Heart left ventricle (tissue), 16 donors: ENCODE measurements at regions not wholly inside any gene's neighbourhood (a gene's known extent, or its start where the extent isn't known, plus 50 kb on each side); places are given as distances from the start of the nearest gene placed in this dataset.

ENCODE experiments used
- ATAC-seq, 4 donors: fragments of 200-7000 bp; cut with Tn5 transposase; one replicate each; pipeline ENCODE4 v1.9.1; 2020 to 2022; ENCODE audit warnings: moderate library complexity in 4 of 4, mild to moderate bottlenecking in 3 of 4, moderate number of reproducible peaks in 1 of 4
- DNase-seq, 5 donors: peaks; one replicate each; pipeline ENCODE4 v3.0.0-alpha.2; 2020
- H3K27ac ChIP-seq, 12 donors: fragments of 200-600 bp; sonication (generic) in 4 of 12; one replicate each; pipeline versions ENCODE4 v1.5.0 to v1.8.0; 2016 to 2022; ENCODE audit warnings: mild to moderate bottlenecking in 2 of 12
- H3K27me3 ChIP-seq, 9 donors: fragments of 200-600 bp; sonication (generic) in 2 of 9; one replicate each; pipeline versions ENCODE4 v1.5.1 to v1.8.0; 2016 to 2022; ENCODE audit warnings: mild to moderate bottlenecking in 3 of 9
- H3K36me3 ChIP-seq, 9 donors: fragments of 200-600 bp; sonication (generic) in 2 of 9; one replicate each; pipeline versions ENCODE4 v1.5.0 to v1.8.0; 2018 to 2022; ENCODE audit warnings: mild to moderate bottlenecking in 2 of 9
- H3K4me1 ChIP-seq, 12 donors: fragments of 200-600 bp; sonication (generic) in 4 of 12; one replicate each; pipeline versions ENCODE4 v1.5.0 to v1.8.0; 2016 to 2022; ENCODE audit warnings: mild to moderate bottlenecking in 3 of 12
- H3K4me3 ChIP-seq, 12 donors: fragments of 200-600 bp; sonication (generic) in 4 of 12; one replicate each; pipeline versions ENCODE4 v1.5.0 to v1.8.0; 2017 to 2022; ENCODE audit warnings: mild to moderate bottlenecking in 9 of 12, moderate library complexity in 4 of 12
- H3K9me3 ChIP-seq, 12 donors: fragments of 200-600 bp; sonication (generic) in 4 of 12; one replicate each; pipeline versions ENCODE4 v1.5.0 to v1.8.0; 2016 to 2022; ENCODE audit warnings: mild to moderate bottlenecking in 1 of 12
- POLR2A ChIP-seq, 2 donors: fragments of 450-650 bp; IDR thresholded peaks; one replicate each; pipeline ENCODE4 v1.6.1; 2017; ENCODE audit warnings: antibody characterized with exemption in 2 of 2, mild to moderate bottlenecking in 2 of 2, moderate library complexity in 2 of 2
- WGBS, 4 donors: extraction: QIAGEN DNeasy Blood & Tissue Kit in 2 of 4; methylation state at CpG; one replicate each; pipeline versions ENCODE4 v1.1.5 to v1.1.7; 2013 to 2018; 5-methylcytosine and 5-hydroxymethylcytosine counted together
- intact Hi-C, 10 donors: fragments of 100-400 bp; cut with DNase I; formaldehyde crosslinking; loops; one replicate each; pipeline versions ENCODE4 v1.11.1 to v1.14.2; 2022
- TF ChIP-seq, protein P1 (sequence below), 12 donors: fragments of 200-600 bp; sonication (generic) in 4 of 12; IDR thresholded peaks; one replicate each; pipeline versions ENCODE4 v1.5.0 to v1.8.0; 2018 to 2022; ENCODE audit warnings: antibody characterized with exemption in 12 of 12, mild to moderate bottlenecking in 5 of 12
- donor health status: ischemic (EF 13 %, LVEDD 7.1; RV severe dilation, severe dysfunction).
- donor health status: healthy with polysubstance abuse.
- donor health status: DM: no; HTN: yes; CAD: no.
- donor health status: DM: no; HTN: no; CAD: no.
- donor health status: ischemic (EF 25% LVEDD 6.9; RV normal size, moderate dysfunction).
- donor health status: ischemic (EF 25% LVEDD 5.7; RV mildly dilated, moderate dysfunction).
- donor health status: healthy.
- donor health status: DM: yes; HTN: yes; CAD: no.
- donor health status: ischemic (EF 35%, LVEDD 5.7; RV mildly dilated, moderate dysfunction).
- donor health status: nonischemic (EF 11% LVEDD 7.7; RV severe dilation, severe dysfunction).
- donor health status: DM: yes; HTN: yes; CAD: no.
- donor health status: PGD.
- donor health status: ischemic (EF 29% LVEDD 5.4; RV normal size, mild dysfunction).
- donor health status: nonischemic (EF 23%, LVEDD 6.1; RV moderate dilation, normal function).

DNA sequence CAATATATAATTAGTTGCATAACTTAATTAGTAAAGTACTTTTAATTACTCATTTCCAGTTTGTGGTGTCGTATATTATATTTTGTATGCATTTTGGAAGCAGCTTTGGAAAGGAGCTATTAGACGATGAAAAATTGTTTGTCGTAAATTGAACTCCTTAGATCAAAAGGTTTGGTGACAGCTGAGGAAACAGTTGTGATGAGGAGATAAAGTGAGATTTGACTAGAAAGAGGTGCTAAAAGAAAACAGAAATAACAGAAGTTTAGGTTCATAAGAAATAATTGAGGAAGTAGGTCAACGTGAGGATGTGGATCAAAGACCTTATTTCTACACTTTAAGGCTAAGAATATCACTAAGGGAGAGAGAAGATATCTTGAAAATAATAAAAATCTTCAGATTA is 141.9 kb upstream of the NETO1 start:
- TF ChIP-seq POLR2A (IDR thresholded peaks at IDR 0.05): no peak
- TF ChIP-seq, protein P1, sequence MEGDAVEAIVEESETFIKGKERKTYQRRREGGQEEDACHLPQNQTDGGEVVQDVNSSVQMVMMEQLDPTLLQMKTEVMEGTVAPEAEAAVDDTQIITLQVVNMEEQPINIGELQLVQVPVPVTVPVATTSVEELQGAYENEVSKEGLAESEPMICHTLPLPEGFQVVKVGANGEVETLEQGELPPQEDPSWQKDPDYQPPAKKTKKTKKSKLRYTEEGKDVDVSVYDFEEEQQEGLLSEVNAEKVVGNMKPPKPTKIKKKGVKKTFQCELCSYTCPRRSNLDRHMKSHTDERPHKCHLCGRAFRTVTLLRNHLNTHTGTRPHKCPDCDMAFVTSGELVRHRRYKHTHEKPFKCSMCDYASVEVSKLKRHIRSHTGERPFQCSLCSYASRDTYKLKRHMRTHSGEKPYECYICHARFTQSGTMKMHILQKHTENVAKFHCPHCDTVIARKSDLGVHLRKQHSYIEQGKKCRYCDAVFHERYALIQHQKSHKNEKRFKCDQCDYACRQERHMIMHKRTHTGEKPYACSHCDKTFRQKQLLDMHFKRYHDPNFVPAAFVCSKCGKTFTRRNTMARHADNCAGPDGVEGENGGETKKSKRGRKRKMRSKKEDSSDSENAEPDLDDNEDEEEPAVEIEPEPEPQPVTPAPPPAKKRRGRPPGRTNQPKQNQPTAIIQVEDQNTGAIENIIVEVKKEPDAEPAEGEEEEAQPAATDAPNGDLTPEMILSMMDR (IDR thresholded peaks at IDR 0.05): no peak

DNA sequence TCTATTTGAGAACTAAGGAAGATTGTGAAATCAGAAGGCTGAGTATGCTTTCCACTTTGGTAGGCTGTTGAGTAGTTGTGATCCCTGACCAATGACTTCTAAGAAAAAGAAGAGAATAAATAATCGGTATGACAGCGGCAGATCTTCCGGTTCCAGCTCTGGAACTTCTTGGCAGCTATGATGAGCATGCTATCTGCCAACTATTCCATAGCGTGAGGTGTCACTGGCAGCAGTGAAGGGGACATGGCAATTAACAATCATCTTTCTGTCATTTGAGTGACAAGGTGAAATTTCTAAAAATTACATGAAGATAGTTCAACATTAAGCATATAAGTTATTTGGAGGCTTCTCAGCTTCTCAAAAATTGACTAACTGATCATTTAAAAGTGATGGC is 140.1 kb upstream of the NETO1 start:
- 75 to 87% (median 81%) methylated on average over 4 of the region's 4 CpGs for WGBS, 4 donors
- ATAC-seq: no peak
- Histone ChIP-seq H3K27ac (no peak overlapping the region), H3K36me3 (no peaks in the 10 kb centered on the region), H3K27me3 (no peaks in the 10 kb centered on the region), H3K9me3 (no peaks in the 10 kb centered on the region), H3K4me1 (no peaks in the 10 kb centered on the region), H3K4me3 (no peak overlapping the region)
- TF ChIP-seq POLR2A (IDR thresholded peaks at IDR 0.05): no peak
- TF ChIP-seq, protein P1 (IDR thresholded peaks at IDR 0.05): no peak
- no peak for DNase-seq
- intact Hi-C loops: no loop called here

More for the DNA sequence above, 141.9 kb upstream of the NETO1 start:
- Histone ChIP-seq H3K9me3 (no peaks in the 10 kb centered on the region), H3K4me3 (no peak overlapping the region), H3K27me3 (no peaks in the 10 kb centered on the region), H3K27ac (no peak overlapping the region), H3K36me3 (no peaks in the 10 kb centered on the region), H3K4me1 (no peaks in the 10 kb centered on the region)
- intact Hi-C loops: no loop called here
- ATAC-seq: no peak
- WGBS, 4 donors: 48 to 56% (median 50%) methylated on average over 4 of the region's 4 CpGs
- DNase-seq: no peak

GRCh38 chr18:73007195-73007914 is 139.6 kb upstream of the NETO1 start:
- intact Hi-C loops: no loop called here
- WGBS, 4 donors: 57 to 61% (median 58%) methylated on average over 6 of the region's 6 CpGs

DNA sequence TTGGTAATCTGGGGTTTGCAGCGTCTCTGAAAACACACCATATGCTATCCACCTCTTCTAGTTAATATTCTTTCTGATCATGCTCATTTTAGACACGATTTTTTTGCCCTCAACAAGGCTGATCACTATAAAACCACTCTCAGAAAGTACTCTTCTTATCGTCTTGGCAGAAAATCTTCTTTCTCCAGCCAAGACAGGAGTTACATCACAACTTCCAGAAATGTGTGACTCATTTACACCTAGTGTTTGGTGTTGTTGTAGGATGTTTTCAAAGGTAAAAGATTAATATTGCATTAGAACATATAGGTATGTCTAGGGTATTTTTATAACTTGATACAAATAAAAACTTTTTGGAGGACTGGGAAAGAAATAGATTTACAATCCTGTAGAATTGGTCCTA is 138.5 kb upstream of the NETO1 start:
- DNase-seq: no peak
- ATAC-seq: no peak
- WGBS, 4 donors: 39 to 62% (median 51%) methylated on average over 3 of the region's 3 CpGs
- H3K27ac ChIP-seq: no peak overlapping the region
- H3K36me3 ChIP-seq: no peaks in the 10 kb centered on the region
- no peaks in the 10 kb centered on the region for H3K9me3 ChIP-seq
- H3K4me1 ChIP-seq: no peaks in the 10 kb centered on the region
- intact Hi-C loops: no loop called here
- H3K4me3 ChIP-seq: no peak overlapping the region
- TF ChIP-seq POLR2A (IDR thresholded peaks at IDR 0.05): no peak
- TF ChIP-seq, protein P1 (IDR thresholded peaks at IDR 0.05): no peak
- no peaks in the 10 kb centered on the region for H3K27me3 ChIP-seq

More at GRCh38 chr18:73007195-73007914, 139.6 kb upstream of the NETO1 start:
- no peak for ATAC-seq
- DNase-seq: no peak
- no peak for TF ChIP-seq POLR2A (IDR thresholded peaks at IDR 0.05)
- TF ChIP-seq, protein P1 (IDR thresholded peaks at IDR 0.05): no peak
- Histone ChIP-seq H3K4me1 (no peaks in the 10 kb centered on the region), H3K9me3 (no peaks in the 10 kb centered on the region), H3K36me3 (no peaks in the 10 kb centered on the region), H3K4me3 (no peak overlapping the region), H3K27me3 (no peaks in the 10 kb centered on the region), H3K27ac (no peak overlapping the region)
